WI38 (cell line): ENCODE measurements at regions not wholly inside any gene's neighbourhood (a gene's known extent, or its start where the extent isn't known, plus 50 kb on each side); places are given as distances from the start of the nearest gene placed in this dataset.

Experiments used
- H3K4me3 ChIP-seq: 2 replicates; pipeline ENCODE4 v1.5.1; 2011; ENCODE audit warnings: low read depth, mild to moderate bottlenecking, control low read depth, low read length
- CTCF ChIP-seq: IDR thresholded peaks from 2 replicates; pipeline ENCODE4 v1.5.1; 2012; ENCODE audit warnings: low read depth, mild to moderate bottlenecking, control low read depth, low read length

GRCh38 chr13:97879646-97880310, 73.7 kb upstream of the IPO5 start:
- no peak for TF ChIP-seq CTCF

GRCh38 chr13:97880311-97880675, 73.2 kb upstream of the IPO5 start:
- no peak overlapping the region for H3K4me3 ChIP-seq
- no peak for TF ChIP-seq CTCF

More at GRCh38 chr13:97879646-97880310, 73.7 kb upstream of the IPO5 start:
- no peak overlapping the region for H3K4me3 ChIP-seq

- H3K4me3 ChIP-seq, result no peak overlapping the region
- no peak for TF ChIP-seq CTCF
These were observed 71.9 kb upstream of the IPO5 start for GRCh38 chr13:97881556-97881955.

- H3K4me3 ChIP-seq, result no peak overlapping the region
- no peak for TF ChIP-seq CTCF
These were observed 70.1 kb upstream of the IPO5 start for GRCh38 chr13:97883396-97883795.

GRCh38 chr13:97884707-97885468, 68.6 kb upstream of the IPO5 start:
- H3K4me3 ChIP-seq, result no peak overlapping the region
- TF ChIP-seq CTCF, result no peak

- no peak for TF ChIP-seq CTCF
These were observed 67.8 kb upstream of the IPO5 start for GRCh38 chr13:97885641-97886040.

GRCh38 chr13:97889803-97890202, 63.7 kb upstream of the IPO5 start:
- no peak overlapping the region for H3K4me3 ChIP-seq

More at GRCh38 chr13:97885641-97886040, 67.8 kb upstream of the IPO5 start:
- H3K4me3 ChIP-seq, result no peak overlapping the region

More at GRCh38 chr13:97889803-97890202, 63.7 kb upstream of the IPO5 start:
- no peak for TF ChIP-seq CTCF
